NAMALWA (cell line): ENCODE measurements at regions not wholly inside any gene's neighbourhood (a gene's known extent, or its start where the extent isn't known, plus 50 kb on each side); places are given as distances from the start of the nearest gene placed in this dataset.
"Not testable (repeated sequence)": the region's sequence is repeated elsewhere in the genome, so short reads cannot be mapped to it uniquely, and the experiment has no call there.

Experiments
- DNase-seq: peaks from one replicate; pipeline ENCODE4 v3.0.0-alpha.2; 2015; ENCODE audit warnings: low spot score

GRCh38 chr21:19523061-19523460, 1119.5 kb upstream of the TMPRSS15 start:
- no peak for DNase-seq

GRCh38 chr21:19523746-19524145, 1120.2 kb upstream of the TMPRSS15 start:
- DNase-seq, result no peak

- DNase-seq, result no peak
Measured at GRCh38 chr21:19529031-19529430, 1125.4 kb upstream of the TMPRSS15 start.

- DNase-seq, result no peak
Measured at GRCh38 chr21:19535356-19535755, 1131.8 kb upstream of the TMPRSS15 start.

- DNase-seq, result no peak
Measured at GRCh38 chr21:19537116-19537515, 1133.5 kb upstream of the TMPRSS15 start.

GRCh38 chr21:19540287-19540686, 1136.7 kb upstream of the TMPRSS15 start:
- no peak for DNase-seq

GRCh38 chr21:19541602-19542001, 1138.0 kb upstream of the TMPRSS15 start:
- DNase-seq, result no peak

- DNase-seq, result not testable (repeated sequence)
Measured at GRCh38 chr21:19544493-19544892, 1140.9 kb upstream of the TMPRSS15 start.

- DNase-seq, result no peak
Measured at GRCh38 chr21:19547951-19548840, 1144.6 kb upstream of the TMPRSS15 start.

- DNase-seq, result no peak
Measured at GRCh38 chr21:19553919-19554615, 1150.5 kb upstream of the TMPRSS15 start.

- no peak for DNase-seq
Measured at GRCh38 chr21:19557046-19557445, 1153.5 kb upstream of the TMPRSS15 start.

- DNase-seq, result no peak
Measured at GRCh38 chr21:19557488-19557887, 1153.9 kb upstream of the TMPRSS15 start.

- no peak for DNase-seq
Measured at GRCh38 chr21:19565587-19565986, 1162.0 kb upstream of the TMPRSS15 start.

- no peak for DNase-seq
Measured at GRCh38 chr21:19566975-19567374, 1163.4 kb upstream of the TMPRSS15 start.

GRCh38 chr21:19577381-19577780, 1173.8 kb upstream of the TMPRSS15 start:
- no peak for DNase-seq

GRCh38 chr21:19590044-19590443, 1186.5 kb upstream of the TMPRSS15 start:
- no peak for DNase-seq

GRCh38 chr21:19603011-19603593, 1199.5 kb upstream of the TMPRSS15 start:
- no peak for DNase-seq

GRCh38 chr21:19608101-19608621, 1204.6 kb upstream of the TMPRSS15 start:
- no peak for DNase-seq

- DNase-seq, result no peak
Measured at GRCh38 chr21:19609611-19610010, 1206.0 kb upstream of the TMPRSS15 start.

GRCh38 chr21:19621837-19622496, 1218.4 kb upstream of the TMPRSS15 start:
- no peak for DNase-seq

GRCh38 chr21:19640964-19641363, 1237.4 kb upstream of the TMPRSS15 start:
- DNase-seq, result no peak

- DNase-seq, result no peak
Measured at GRCh38 chr21:19648391-19648790, 1244.8 kb upstream of the TMPRSS15 start.
